Stimulated activated CD4-positive, alpha-beta T cell treated with anti-CD3 and anti-CD28 coated beads, Interleukin-2, amount 100 ng/mL, for 48 hours (primary cell): ENCODE measurements at regions not wholly inside any gene's neighbourhood (a gene's known extent, or its start where the extent isn't known, plus 50 kb on each side); places are given as distances from the start of the nearest gene placed in this dataset.
"Not testable (repeated sequence)": the region's sequence is repeated elsewhere in the genome, so short reads cannot be mapped to it uniquely, and the experiment has no call there.

Experiments used
- DNase-seq, 2 donors: peaks; one replicate each; pipeline ENCODE4 v3.0.0-alpha.2; 2020

- no peak for DNase-seq
These were observed 386.5 kb upstream of the SLC39A10 start for GRCh38 chr2:195270466-195271039.

GRCh38 chr2:195269220-195269619 is 387.8 kb upstream of the SLC39A10 start:
- no peak for DNase-seq

DNA sequence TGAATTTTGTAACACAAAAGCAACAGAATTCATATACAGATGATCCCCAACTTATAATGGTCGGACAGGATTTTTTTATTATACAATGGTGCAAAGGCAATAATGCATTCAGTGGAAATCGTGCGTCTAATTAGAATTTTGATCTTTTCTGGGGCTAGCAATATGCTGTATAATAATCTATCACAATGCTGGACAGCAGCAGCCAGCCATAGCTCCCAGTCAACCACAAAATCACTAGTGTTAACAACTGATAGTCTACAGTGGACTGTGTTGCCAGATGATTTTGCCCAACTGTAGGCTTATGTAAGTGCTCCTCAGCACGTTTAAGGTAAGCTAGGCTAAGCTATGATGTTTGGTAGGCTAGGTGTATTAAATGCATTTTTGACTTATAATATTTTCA is 399.0 kb upstream of the SLC39A10 start:
- DNase-seq: no peak

GRCh38 chr2:195252018-195252417 is 405.0 kb upstream of the SLC39A10 start:
- no peak for DNase-seq

GRCh38 chr2:195251214-195251613 is 405.8 kb upstream of the SLC39A10 start:
- no peak for DNase-seq

DNA sequence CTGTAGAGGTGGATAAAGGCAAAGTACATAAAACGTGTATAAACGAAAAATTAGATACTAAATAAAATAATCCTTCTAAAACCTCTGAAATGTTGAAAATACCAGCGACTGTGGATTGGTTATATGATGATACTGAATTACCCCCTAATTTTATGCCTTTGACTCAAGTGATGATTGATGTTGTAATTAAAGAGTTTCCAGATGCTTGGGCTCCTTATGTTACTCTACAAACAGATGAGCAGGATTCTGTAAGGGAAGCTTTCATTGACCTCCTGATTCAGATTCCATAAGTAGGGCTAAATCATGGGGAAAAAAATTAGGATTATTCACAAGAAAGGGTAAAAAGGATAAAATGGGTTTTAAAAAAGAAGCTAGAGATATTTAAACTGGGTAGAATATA is 418.2 kb upstream of the SLC39A10 start:
- no peak for DNase-seq

DNA sequence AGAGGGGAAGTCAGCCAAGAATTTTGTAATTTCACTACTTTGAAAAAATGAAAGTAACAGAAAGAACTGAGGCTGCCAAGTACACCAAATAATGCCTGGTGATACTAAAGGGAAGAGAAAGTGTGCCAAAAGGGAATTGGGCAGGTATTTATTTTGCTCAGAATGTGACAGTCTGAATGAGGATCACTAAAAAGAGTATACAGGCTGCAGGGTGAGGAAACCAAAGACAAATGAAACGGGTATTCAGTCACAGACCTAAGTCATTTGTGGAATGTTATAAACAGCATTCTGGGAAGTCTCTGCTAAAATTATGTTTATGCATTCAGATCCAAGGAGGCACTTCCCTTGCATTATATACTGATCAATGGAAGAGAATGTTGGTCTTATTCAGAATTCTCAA is 418.6 kb upstream of the SLC39A10 start:
- DNase-seq: no peak

- not testable (repeated sequence) for DNase-seq
These were observed 428.5 kb upstream of the SLC39A10 start for GRCh38 chr2:195228547-195228946.

GRCh38 chr2:195214072-195214471 is 443.0 kb upstream of the SLC39A10 start:
- DNase-seq: no peak

DNA sequence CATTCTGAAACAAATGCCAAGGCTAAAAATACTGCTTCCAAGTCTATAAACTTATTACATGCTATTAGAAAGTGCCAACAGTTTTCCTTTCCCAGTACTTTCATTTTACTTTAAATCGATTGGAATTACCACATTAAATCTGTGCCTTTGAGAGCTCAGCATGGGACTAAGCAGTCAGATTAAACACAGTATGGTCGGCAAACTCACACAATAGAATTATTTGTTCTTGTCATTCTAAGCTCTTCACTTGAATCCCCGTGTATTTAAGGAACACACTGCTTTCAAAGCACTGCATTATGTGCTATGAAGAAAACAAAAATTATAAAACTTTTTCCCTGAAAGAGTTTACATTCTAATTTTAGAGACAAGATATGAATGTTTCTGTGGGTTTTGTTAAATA is 444.4 kb upstream of the SLC39A10 start:
- no peak for DNase-seq

GRCh38 chr2:195202163-195202845 is 454.7 kb upstream of the SLC39A10 start:
- no peak for DNase-seq

GRCh38 chr2:195199864-195200263 is 457.2 kb upstream of the SLC39A10 start:
- DNase-seq: no peak

DNA sequence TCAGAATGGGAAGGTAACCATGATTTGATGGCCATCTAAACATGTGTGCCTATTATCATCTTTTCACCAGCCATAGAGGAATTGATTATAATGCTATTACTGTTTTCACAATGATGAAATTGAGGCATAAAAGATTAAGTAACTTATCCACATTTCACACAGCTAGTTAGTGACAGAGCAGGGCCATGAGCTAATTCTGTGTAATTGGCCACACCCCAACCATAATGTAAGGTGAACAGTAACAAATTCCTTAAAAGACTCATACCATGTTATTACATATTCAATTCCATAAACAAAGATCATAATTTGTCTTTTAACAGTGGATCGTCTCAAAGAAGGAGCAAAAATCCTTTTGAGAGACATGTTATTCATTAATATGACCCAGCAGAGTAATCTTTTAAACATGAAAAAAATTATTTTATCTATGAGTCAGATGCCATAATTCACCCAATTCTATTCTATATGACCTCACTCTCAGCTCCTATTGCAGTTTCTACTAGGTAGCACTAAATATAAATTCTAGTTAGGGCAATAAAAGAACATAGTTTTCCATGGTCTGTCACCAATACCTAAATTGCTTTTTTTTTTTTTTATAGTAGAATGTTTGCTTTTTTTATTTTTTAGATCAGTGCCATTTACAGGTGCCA is 475.8 kb upstream of the SLC39A10 start:
- no peak for DNase-seq

GRCh38 chr2:195168369-195168768 is 488.7 kb upstream of the SLC39A10 start:
- no peak for DNase-seq

GRCh38 chr2:195164930-195165329 is 492.1 kb upstream of the SLC39A10 start:
- no peak for DNase-seq

- DNase-seq: no peak
These were observed 494.1 kb upstream of the SLC39A10 start for GRCh38 chr2:195162918-195163317.

GRCh38 chr2:195162194-195162593 is 494.8 kb upstream of the SLC39A10 start:
- DNase-seq: no peak

DNA sequence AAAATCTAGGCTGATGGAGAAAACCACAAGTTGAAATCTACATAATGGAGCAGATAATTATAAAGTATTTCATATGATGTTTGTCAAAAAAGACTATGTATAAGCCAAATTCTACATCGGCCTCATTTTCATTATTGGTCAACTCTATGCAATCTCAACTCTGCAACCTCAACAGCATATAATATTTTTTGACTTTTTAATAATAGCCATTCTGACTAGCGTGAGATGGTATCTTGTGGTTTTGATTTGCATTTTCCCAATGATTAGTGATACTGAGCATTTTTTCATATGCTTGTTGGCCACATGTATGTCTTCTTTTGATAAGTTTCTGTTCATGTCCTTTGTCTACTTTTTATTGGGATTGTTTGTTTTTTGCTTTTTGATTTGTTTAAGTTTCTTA is 496.1 kb upstream of the SLC39A10 start:
- DNase-seq: no peak

- DNase-seq: no peak
These were observed 505.3 kb upstream of the SLC39A10 start for GRCh38 chr2:195151711-195152110.

- no peak for DNase-seq
These were observed 506.2 kb upstream of the SLC39A10 start for GRCh38 chr2:195150819-195151218.

GRCh38 chr2:195148004-195148403 is 509.0 kb upstream of the SLC39A10 start:
- DNase-seq: no peak

DNA sequence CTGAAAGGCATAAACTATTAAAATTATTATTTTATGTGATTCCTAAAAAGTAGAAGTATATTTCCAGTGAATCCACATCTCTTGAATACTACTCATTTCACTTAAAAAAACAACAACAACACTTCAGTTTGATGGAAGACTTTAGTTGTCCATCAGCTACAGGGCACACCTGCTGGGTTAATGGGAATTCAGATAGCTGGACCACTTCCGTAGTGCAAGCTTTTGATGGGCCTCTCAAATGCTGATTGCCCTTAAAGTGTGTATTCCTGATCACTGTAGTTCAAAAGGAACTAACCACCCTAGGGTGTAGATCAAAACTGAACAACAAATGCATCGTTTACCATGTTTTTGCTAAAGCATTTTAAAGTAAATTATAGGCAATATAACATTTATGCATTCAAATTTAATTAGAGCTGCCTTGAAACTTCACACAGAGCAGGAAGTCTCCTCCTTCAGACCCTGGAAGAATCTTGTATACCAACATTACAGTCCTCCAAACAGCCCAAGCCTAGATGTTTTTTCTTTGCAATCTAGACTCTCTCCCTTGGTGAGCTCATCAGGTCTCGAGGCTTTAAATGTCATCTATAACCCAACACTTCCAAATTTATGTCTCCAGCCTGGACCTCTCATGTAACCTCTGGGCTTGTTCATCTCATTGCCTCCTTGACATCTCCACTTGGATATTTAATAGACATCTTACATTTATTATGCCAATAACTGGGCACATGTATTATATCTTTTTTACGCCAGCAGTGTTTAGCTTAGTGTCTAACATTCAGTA is 510.1 kb upstream of the SLC39A10 start:
- no peak for DNase-seq

DNA sequence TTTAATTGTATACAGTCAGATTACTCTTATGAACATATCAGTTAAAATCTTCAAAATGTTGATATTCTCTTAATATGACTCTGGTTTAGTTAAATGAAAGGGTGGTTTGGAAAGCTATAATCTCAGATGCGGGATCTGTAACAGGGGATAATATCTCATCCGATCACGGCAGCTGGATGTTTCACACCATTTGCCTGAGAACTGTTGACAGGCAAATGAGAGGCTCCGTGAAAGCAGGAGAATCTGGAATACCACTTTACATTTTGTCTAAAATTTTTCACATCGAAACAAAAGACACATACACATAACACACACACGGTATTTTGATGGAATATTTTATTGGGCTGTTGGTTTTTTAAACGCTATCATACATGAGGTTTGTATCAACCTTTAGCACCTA is 518.6 kb upstream of the SLC39A10 start:
- DNase-seq: no peak

DNA sequence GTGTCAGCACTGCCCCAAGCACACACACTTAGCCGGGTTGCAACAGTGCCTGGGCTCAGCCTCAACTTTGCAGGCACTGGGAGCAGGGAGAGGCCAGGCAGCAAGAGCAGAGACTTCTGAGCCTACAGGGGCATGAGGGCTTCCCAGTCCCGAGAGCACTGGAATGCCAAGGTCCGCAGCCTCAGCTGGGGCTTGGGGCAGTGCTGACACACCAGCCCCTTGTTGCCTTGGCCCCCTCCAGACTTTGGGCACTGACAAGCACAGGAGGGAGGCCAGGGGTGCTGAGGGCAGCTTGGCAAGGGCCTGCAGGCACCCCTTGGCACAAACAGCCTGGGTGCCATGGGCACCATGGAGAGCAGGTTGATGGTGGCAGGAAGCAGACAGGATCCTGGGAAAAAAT is 531.1 kb upstream of the SLC39A10 start:
- not testable (repeated sequence) for DNase-seq
